ENCODE measurements at regions not wholly inside any gene's neighbourhood (a gene's known extent, or its start where the extent isn't known, plus 50 kb on each side); places are given as distances from the start of the nearest gene placed in this dataset.

DNA sequence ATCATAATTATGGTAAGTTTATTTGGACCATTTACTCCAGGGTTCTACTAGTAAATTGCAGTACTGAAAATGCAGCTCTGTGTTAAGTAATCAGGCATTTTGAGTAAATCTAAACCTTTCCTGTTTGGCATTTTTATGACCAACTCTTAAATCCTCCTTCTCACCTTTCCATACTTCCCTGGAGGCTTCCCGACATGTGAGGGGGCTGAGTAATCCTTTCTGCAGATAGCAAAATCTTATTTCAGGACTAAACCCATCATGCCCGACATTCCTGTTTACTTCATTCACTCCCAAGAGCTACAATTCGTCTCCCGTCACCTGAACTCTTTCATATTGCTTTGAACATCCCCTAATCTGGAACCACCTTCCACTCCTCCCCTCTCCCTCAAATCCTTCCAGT lies 296.6 kb downstream of the IKZF2 start:
- no peak for ATAC-seq
- TF ChIP-seq FOS (IDR thresholded peaks at IDR 0.05; ENCODE audit: borderline replicate concordance, extremely low read depth, insufficient read length) (no peak), TCF12 (IDR thresholded peaks at IDR 0.05; ENCODE audit: low read depth, low read length) (no peak), PAX8 (IDR thresholded peaks at IDR 0.05) (no peak), ZNF384 (IDR thresholded peaks at IDR 0.05; ENCODE audit: borderline replicate concordance, low read depth, low read length) (no peak), CHD2 (IDR thresholded peaks at IDR 0.05; ENCODE audit: borderline replicate concordance, low read depth, low read length) (no peak), SPI1 (IDR thresholded peaks at IDR 0.05; ENCODE audit: borderline replicate concordance, insufficient read depth, low read depth, low read length) (no peak), CREM (IDR thresholded peaks at IDR 0.05; ENCODE audit: low read depth) (no peak), HDAC2 (IDR thresholded peaks at IDR 0.05) (no peak), SMAD5 (IDR thresholded peaks at IDR 0.05; ENCODE audit: low read depth) (no peak), RCOR1 (conservative IDR thresholded peaks at IDR 0.05; ENCODE audit: low read depth, low read length) (no peak), ETV6 (conservative IDR thresholded peaks at IDR 0.05 in 1 of 2, IDR thresholded peaks at IDR 0.05 in 1 of 2; ENCODE audit: borderline replicate concordance in 1 of 2, low read depth in 1 of 2) (no peak), SIN3A (IDR thresholded peaks at IDR 0.05; ENCODE audit: low read depth, low read length) (no peak), MTA3 (IDR thresholded peaks at IDR 0.05; ENCODE audit: borderline replicate concordance, low read length) (no peak), POU2F2 (IDR thresholded peaks at IDR 0.05; ENCODE audit: borderline replicate concordance, low read depth, low read length) (no peak)
- TF ChIP-seq, protein P1, sequence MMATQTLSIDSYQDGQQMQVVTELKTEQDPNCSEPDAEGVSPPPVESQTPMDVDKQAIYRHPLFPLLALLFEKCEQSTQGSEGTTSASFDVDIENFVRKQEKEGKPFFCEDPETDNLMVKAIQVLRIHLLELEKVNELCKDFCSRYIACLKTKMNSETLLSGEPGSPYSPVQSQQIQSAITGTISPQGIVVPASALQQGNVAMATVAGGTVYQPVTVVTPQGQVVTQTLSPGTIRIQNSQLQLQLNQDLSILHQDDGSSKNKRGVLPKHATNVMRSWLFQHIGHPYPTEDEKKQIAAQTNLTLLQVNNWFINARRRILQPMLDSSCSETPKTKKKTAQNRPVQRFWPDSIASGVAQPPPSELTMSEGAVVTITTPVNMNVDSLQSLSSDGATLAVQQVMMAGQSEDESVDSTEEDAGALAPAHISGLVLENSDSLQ (IDR thresholded peaks at IDR 0.05): no peak
- ChIA-PET CTCF (no interaction called here), SMC1A (ENCODE audit: uncharacterized antibody, unreplicated experiment) (interaction anchor here (1.3 kb wide), 1 partner anchor 37 kb away, joined by 3 read pairs; no protein-coding TSS in a partner anchor), RAD21 (ENCODE audit: unreplicated experiment) (no interaction called here), POLR2A (no interaction called here)
- Histone ChIP-seq H3K27ac (ENCODE audit: control insufficient read depth, insufficient read depth) (no peak overlapping the region), H3K36me3 (ENCODE audit: control insufficient read depth in 2 of 2, insufficient read depth in 2 of 2, low read length in 1 of 2) (no peaks in the 10 kb centered on the region), H3K9ac (ENCODE audit: control insufficient read depth, insufficient read depth, low read length) (no peak overlapping the region), H3K79me2 (ENCODE audit: control insufficient read depth, insufficient read depth, low read length) (no peaks in the 10 kb centered on the region), H3K9me3 (replicated peaks; ENCODE audit: control insufficient read depth, insufficient read depth, low read length) (no peaks in the 10 kb centered on the region; the same call in 2 of the 3 replicates), H3K4me2 (ENCODE audit: control insufficient read depth, insufficient read depth) (no peak overlapping the region), H3K4me3 (no peak overlapping the region), H4K20me1 (ENCODE audit: control insufficient read depth, insufficient read depth) (no peaks in the 10 kb centered on the region), H3K27me3 (replicated peaks in 1 of 2; ENCODE audit: control insufficient read depth in 2 of 2, insufficient read depth in 2 of 2, low read length in 1 of 2) (no peaks in the 10 kb centered on the region), H3K4me1 (ENCODE audit: control insufficient read depth, insufficient read depth, low read length) (no peaks in the 10 kb centered on the region), H2AFZ (ENCODE audit: control insufficient read depth, low read depth, low read length) (no peak overlapping the region)
- no peak for DNase-seq (ENCODE audit: low read depth, low spot score)
- FAIRE-seq: no peak
- BruUV-seq (replicated peaks): no TSS peak
- intact Hi-C loops (cut with micrococcal nuclease; ENCODE audit: unreplicated experiment): no loop called here
- in situ Hi-C loops (cut with MboI): no loop called here
- 75% methylated on average over 4 of the region's 4 CpGs for WGBS (ENCODE audit: insufficient coverage, insufficient replicate concordance, low lambda C conversion rate, missing lambda C conversion rate)

Measured in GM12878 (cell line).